ENCODE measurements at regions not wholly inside any gene's neighbourhood (a gene's known extent, or its start where the extent isn't known, plus 50 kb on each side); places are given as distances from the start of the nearest gene placed in this dataset.

GRCh38 chr10:130990486-130990885 lies 321.0 kb downstream of the TCERG1L start:
- ChIA-PET CTCF (no interaction called here), POLR2A (ENCODE audit: low non-redundant PET) (no interaction called here)
- intact Hi-C loops (cut with micrococcal nuclease; ENCODE audit: unreplicated experiment), result no loop called here
- H3K9me3 ChIP-seq (ENCODE audit: low read depth, low read length, poor library complexity, severe bottlenecking), result peaks cover 2% of the 10 kb centered on the region
- no peak for DNase-seq (ENCODE audit: low spot score)
- no TSS peak for BruUV-seq (replicated peaks)
- TF ChIP-seq CTCF (conservative IDR thresholded peaks at IDR 0.05; ENCODE audit: low read depth, low read length), result no peak
- no peak for TF ChIP-seq EZH2 (IDR thresholded peaks at IDR 0.05; ENCODE audit: borderline replicate concordance, low read depth, low read length, poor library complexity, severe bottlenecking)
- H3K27me3 ChIP-seq (replicated peaks; ENCODE audit: insufficient read depth, low read depth, low read length, poor library complexity), result no peaks in the 10 kb centered on the region
- no peaks in the 10 kb centered on the region for H3K4me1 ChIP-seq (ENCODE audit: insufficient read depth, low read length, poor library complexity, severe bottlenecking)
- H3K36me3 ChIP-seq (ENCODE audit: insufficient read depth, low read length, poor library complexity, severe bottlenecking), result no peaks in the 10 kb centered on the region
- no peak overlapping the region for H3K27ac ChIP-seq (ENCODE audit: low read depth, low read length, poor library complexity, severe bottlenecking)
- H3K4me3 ChIP-seq (ENCODE audit: low read depth, low read length, poor library complexity, severe bottlenecking), result no peak overlapping the region

GRCh38 chr10:130992802-130993523 lies 318.6 kb downstream of the TCERG1L start:
- POLR2A ChIA-PET (ENCODE audit: low non-redundant PET), result no interaction called here
- DNase-seq (ENCODE audit: low spot score), result no peak
- H3K4me3 ChIP-seq (ENCODE audit: low read depth, low read length, poor library complexity, severe bottlenecking), result no peak overlapping the region
- H3K9me3 ChIP-seq (ENCODE audit: low read depth, low read length, poor library complexity, severe bottlenecking), result peaks cover 8% of the 10 kb centered on the region
- CTCF ChIA-PET, result no interaction called here
- no peaks in the 10 kb centered on the region for H3K4me1 ChIP-seq (ENCODE audit: insufficient read depth, low read length, poor library complexity, severe bottlenecking)
- BruUV-seq (replicated peaks), result no TSS peak
- H3K27ac ChIP-seq (ENCODE audit: low read depth, low read length, poor library complexity, severe bottlenecking), result no peak overlapping the region
- no peaks in the 10 kb centered on the region for H3K36me3 ChIP-seq (ENCODE audit: insufficient read depth, low read length, poor library complexity, severe bottlenecking)
- TF ChIP-seq EZH2 (IDR thresholded peaks at IDR 0.05; ENCODE audit: borderline replicate concordance, low read depth, low read length, poor library complexity, severe bottlenecking) (no peak), CTCF (conservative IDR thresholded peaks at IDR 0.05; ENCODE audit: low read depth, low read length) (no peak)
- no peaks in the 10 kb centered on the region for H3K27me3 ChIP-seq (replicated peaks; ENCODE audit: insufficient read depth, low read depth, low read length, poor library complexity)
- intact Hi-C loops (cut with micrococcal nuclease; ENCODE audit: unreplicated experiment), result no loop called here

GRCh38 chr10:130993612-130994011 lies 317.9 kb downstream of the TCERG1L start:
- DNase-seq (ENCODE audit: low spot score), result no peak
- Histone ChIP-seq H3K4me3 (ENCODE audit: low read depth, low read length, poor library complexity, severe bottlenecking) (no peak overlapping the region), H3K27ac (ENCODE audit: low read depth, low read length, poor library complexity, severe bottlenecking) (no peak overlapping the region), H3K27me3 (replicated peaks; ENCODE audit: insufficient read depth, low read depth, low read length, poor library complexity) (no peaks in the 10 kb centered on the region), H3K9me3 (ENCODE audit: low read depth, low read length, poor library complexity, severe bottlenecking) (peaks cover 8% of the 10 kb centered on the region), H3K36me3 (ENCODE audit: insufficient read depth, low read length, poor library complexity, severe bottlenecking) (no peaks in the 10 kb centered on the region), H3K4me1 (ENCODE audit: insufficient read depth, low read length, poor library complexity, severe bottlenecking) (no peaks in the 10 kb centered on the region)
- CTCF ChIA-PET, result no interaction called here
- intact Hi-C loops (cut with micrococcal nuclease; ENCODE audit: unreplicated experiment), result no loop called here
- POLR2A ChIA-PET (ENCODE audit: low non-redundant PET), result no interaction called here
- BruUV-seq (replicated peaks), result no TSS peak
- TF ChIP-seq EZH2 (IDR thresholded peaks at IDR 0.05; ENCODE audit: borderline replicate concordance, low read depth, low read length, poor library complexity, severe bottlenecking), result no peak
- TF ChIP-seq CTCF (conservative IDR thresholded peaks at IDR 0.05; ENCODE audit: low read depth, low read length), result no peak

Measured in A673 (cell line).